OCI-LY3 (cell line): ENCODE measurements at regions not wholly inside any gene's neighbourhood (a gene's known extent, or its start where the extent isn't known, plus 50 kb on each side); places are given as distances from the start of the nearest gene placed in this dataset.

Experiments used
- CTCF ChIP-seq: fragments of 200-600, 300-600 bp; sonication (generic); IDR thresholded peaks from 2 replicates; pipeline ENCODE4 v1.5.1; 2014; ENCODE audit warnings: antibody characterized with exemption, low read length, low read depth
- EZH2phosphoT487 ChIP-seq: fragments of 200-600 bp; shearing (Covaris generic); IDR thresholded peaks from 2 replicates; pipeline ENCODE4 v1.6.1; 2018; ENCODE audit warnings: antibody characterized with exemption, mixed run types, low read depth

GRCh38 chr3:22959593-22959992 lies 243.5 kb upstream of the UBE2E2 start:
- TF ChIP-seq CTCF (no peak), EZH2phosphoT487 (no peak)
